ENCODE measurements at regions not wholly inside any gene's neighbourhood (a gene's known extent, or its start where the extent isn't known, plus 50 kb on each side); places are given as distances from the start of the nearest gene placed in this dataset.

DNA sequence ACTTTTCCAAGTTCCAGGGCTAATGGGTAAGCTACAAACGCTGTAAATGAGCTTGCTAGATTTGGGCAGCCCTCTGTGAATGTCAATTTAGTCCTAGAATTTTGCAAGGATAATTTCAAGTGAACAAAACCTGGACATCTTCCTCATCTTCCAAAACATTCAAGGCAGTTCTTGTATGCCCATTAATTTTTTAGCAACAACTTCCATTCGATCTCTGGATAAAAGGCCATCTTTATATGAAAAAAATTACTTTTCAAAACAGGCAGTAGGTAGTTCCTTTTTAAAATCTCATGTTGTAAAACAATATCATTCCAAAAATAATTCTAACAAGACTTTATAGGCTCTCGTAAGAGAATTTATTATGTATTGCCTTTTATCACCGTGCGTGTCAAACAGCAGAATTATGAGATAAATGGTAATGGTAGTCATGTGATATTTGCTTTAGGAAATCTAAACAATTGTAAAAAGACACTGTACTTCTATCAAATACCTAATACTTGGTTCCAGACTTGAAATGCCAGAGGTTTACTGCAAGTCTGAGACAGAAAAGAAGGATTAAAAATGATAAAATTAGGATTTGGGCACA is 143.7 kb upstream of the NRP1 start:
- Histone ChIP-seq H3K9me3 (ENCODE audit: control insufficient read depth, insufficient read depth, low read length) (no peaks in the 10 kb centered on the region), H3K27ac (ENCODE audit: low read depth, low read length) (no peak overlapping the region), H3K4me1 (ENCODE audit: control insufficient read depth, low read length) (no peaks in the 10 kb centered on the region), H4K20me1 (ENCODE audit: control insufficient read depth, insufficient read depth, low read depth, low read length) (no peaks in the 10 kb centered on the region), H3F3A (ENCODE audit: control insufficient read depth, insufficient read depth) (no peaks in the 10 kb centered on the region), H3K4me3 (ENCODE audit: low read length) (no peak overlapping the region), H3K4me2 (ENCODE audit: low read length) (no peak overlapping the region), H3K36me3 (ENCODE audit: control insufficient read depth, low read length) (no peaks in the 10 kb centered on the region), H3K27me3 (ENCODE audit: control insufficient read depth, low read length) (no peaks in the 10 kb centered on the region), H3K9me2 (replicated peaks; ENCODE audit: control insufficient read depth, low read length) (no peaks in the 10 kb centered on the region), H3K79me2 (ENCODE audit: control insufficient read depth, low read length) (no peaks in the 10 kb centered on the region)
- TF ChIP-seq EZH2phosphoT487 (IDR thresholded peaks at IDR 0.05; ENCODE audit: borderline replicate concordance, low read length) = no peak
- TF ChIP-seq, protein P1, sequence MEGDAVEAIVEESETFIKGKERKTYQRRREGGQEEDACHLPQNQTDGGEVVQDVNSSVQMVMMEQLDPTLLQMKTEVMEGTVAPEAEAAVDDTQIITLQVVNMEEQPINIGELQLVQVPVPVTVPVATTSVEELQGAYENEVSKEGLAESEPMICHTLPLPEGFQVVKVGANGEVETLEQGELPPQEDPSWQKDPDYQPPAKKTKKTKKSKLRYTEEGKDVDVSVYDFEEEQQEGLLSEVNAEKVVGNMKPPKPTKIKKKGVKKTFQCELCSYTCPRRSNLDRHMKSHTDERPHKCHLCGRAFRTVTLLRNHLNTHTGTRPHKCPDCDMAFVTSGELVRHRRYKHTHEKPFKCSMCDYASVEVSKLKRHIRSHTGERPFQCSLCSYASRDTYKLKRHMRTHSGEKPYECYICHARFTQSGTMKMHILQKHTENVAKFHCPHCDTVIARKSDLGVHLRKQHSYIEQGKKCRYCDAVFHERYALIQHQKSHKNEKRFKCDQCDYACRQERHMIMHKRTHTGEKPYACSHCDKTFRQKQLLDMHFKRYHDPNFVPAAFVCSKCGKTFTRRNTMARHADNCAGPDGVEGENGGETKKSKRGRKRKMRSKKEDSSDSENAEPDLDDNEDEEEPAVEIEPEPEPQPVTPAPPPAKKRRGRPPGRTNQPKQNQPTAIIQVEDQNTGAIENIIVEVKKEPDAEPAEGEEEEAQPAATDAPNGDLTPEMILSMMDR (IDR thresholded peaks at IDR 0.05; ENCODE audit: low read depth, low read length, poor library complexity, severe bottlenecking) = no peak

DNA sequence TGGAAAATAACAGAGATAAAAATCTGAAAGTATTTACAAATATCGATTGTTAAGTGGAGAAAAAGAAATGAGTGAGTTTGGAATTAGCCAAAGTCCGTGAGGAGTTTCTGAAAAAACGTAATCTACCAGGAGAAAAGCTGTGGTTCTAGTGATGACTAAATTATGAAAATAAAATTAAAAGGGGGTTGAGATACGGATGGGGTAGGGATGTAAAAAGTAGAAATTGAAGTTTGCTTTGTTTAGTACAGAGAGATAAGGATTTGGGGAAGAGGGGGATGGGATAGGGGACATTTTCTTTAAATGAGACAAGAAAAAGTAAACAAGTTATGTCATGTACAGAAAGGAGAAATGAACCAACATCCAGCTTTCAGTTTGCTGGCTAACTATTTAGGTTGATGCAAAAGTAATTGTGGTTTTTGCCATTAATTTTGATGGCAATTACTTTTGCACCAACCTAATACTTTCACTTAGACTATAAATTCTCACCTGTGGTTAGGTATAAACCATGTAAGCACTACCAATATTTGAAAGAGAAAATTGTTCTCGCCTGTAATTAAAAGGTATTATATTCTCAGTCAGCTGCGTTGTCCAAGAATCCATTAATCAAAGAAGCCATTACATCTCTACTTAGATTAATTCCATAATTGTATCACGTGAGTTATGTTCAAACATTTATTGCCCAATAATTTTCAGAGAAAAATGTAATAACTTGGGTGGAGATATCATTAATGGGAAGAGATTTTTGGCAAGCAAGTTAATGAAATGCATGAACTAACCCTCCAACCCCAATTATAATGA is 143.0 kb upstream of the NRP1 start:
- H3K9me2 ChIP-seq (replicated peaks; ENCODE audit: control insufficient read depth, low read length) = no peaks in the 10 kb centered on the region
- H3K36me3 ChIP-seq (ENCODE audit: control insufficient read depth, low read length) = no peaks in the 10 kb centered on the region
- H3K27ac ChIP-seq (ENCODE audit: low read depth, low read length) = no peak overlapping the region
- no peaks in the 10 kb centered on the region for H4K20me1 ChIP-seq (ENCODE audit: control insufficient read depth, insufficient read depth, low read depth, low read length)
- no peak overlapping the region for H3K4me3 ChIP-seq (ENCODE audit: low read length)
- H3K4me2 ChIP-seq (ENCODE audit: low read length) = no peak overlapping the region
- no peaks in the 10 kb centered on the region for H3K79me2 ChIP-seq (ENCODE audit: control insufficient read depth, low read length)
- no peaks in the 10 kb centered on the region for H3F3A ChIP-seq (ENCODE audit: control insufficient read depth, insufficient read depth)
- no peaks in the 10 kb centered on the region for H3K9me3 ChIP-seq (ENCODE audit: control insufficient read depth, insufficient read depth, low read length)
- H3K27me3 ChIP-seq (ENCODE audit: control insufficient read depth, low read length) = no peaks in the 10 kb centered on the region
- TF ChIP-seq, protein P1 (IDR thresholded peaks at IDR 0.05; ENCODE audit: low read depth, low read length, poor library complexity, severe bottlenecking) = no peak
- TF ChIP-seq EZH2phosphoT487 (IDR thresholded peaks at IDR 0.05; ENCODE audit: borderline replicate concordance, low read length) = no peak
- H3K4me1 ChIP-seq (ENCODE audit: control insufficient read depth, low read length) = no peaks in the 10 kb centered on the region

DNA sequence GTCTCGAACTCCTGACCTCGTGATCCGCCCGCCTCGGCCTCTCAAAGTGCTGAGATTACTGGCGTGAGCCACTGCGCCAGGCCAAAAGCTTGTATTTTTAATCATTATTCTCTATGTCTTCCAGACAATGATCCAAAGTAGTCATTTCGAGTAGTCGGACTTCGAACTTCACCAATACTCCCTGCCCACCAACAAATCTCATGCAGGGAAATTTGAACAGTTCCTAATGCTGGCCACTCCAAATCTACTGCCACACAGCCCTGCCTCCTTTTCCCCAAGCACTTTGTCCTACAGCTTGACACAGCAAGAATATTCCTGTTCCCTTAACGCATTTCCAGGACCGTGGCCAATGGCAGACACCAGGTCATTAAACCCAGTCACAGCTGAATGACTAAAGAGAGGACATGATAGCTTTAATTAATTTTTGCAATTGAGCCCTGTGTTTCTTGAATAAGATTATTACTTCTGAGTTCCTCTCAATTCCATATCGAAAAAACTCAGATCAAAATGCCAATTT is 142.3 kb upstream of the NRP1 start:
- no peaks in the 10 kb centered on the region for H4K20me1 ChIP-seq (ENCODE audit: control insufficient read depth, insufficient read depth, low read depth, low read length)
- no peaks in the 10 kb centered on the region for H3K27me3 ChIP-seq (ENCODE audit: control insufficient read depth, low read length)
- H3K4me1 ChIP-seq (ENCODE audit: control insufficient read depth, low read length) = no peaks in the 10 kb centered on the region
- no peaks in the 10 kb centered on the region for H3K9me2 ChIP-seq (replicated peaks; ENCODE audit: control insufficient read depth, low read length)
- no peaks in the 10 kb centered on the region for H3K36me3 ChIP-seq (ENCODE audit: control insufficient read depth, low read length)
- no peaks in the 10 kb centered on the region for H3K79me2 ChIP-seq (ENCODE audit: control insufficient read depth, low read length)
- H3K9me3 ChIP-seq (ENCODE audit: control insufficient read depth, insufficient read depth, low read length) = no peaks in the 10 kb centered on the region
- no peak overlapping the region for H3K27ac ChIP-seq (ENCODE audit: low read depth, low read length)
- H3K4me3 ChIP-seq (ENCODE audit: low read length) = no peak overlapping the region
- TF ChIP-seq, protein P1 (IDR thresholded peaks at IDR 0.05; ENCODE audit: low read depth, low read length, poor library complexity, severe bottlenecking) = no peak
- TF ChIP-seq EZH2phosphoT487 (IDR thresholded peaks at IDR 0.05; ENCODE audit: borderline replicate concordance, low read length) = no peak
- H3K4me2 ChIP-seq (ENCODE audit: low read length) = no peak overlapping the region
- no peaks in the 10 kb centered on the region for H3F3A ChIP-seq (ENCODE audit: control insufficient read depth, insufficient read depth)
